H9 (cell line): ENCODE measurements at regions not wholly inside any gene's neighbourhood (a gene's known extent, or its start where the extent isn't known, plus 50 kb on each side); places are given as distances from the start of the nearest gene placed in this dataset.

Experiments used
- DNase-seq: peaks from one replicate; pipeline ENCODE4 v3.0.0-alpha.2; 2017
- H2AFZ ChIP-seq: one replicate; pipeline ENCODE4 v1.6.1; 2013; ENCODE audit warnings: mild to moderate bottlenecking, low read length, control low read depth, moderate library complexity
- H2AK5ac ChIP-seq: 2 replicates; pipeline ENCODE4 v1.6.1; 2013; ENCODE audit warnings: low read length, control low read depth, mixed read lengths; ENCODE audit not compliant: insufficient read length
- H2BK120ac ChIP-seq: one replicate; pipeline ENCODE4 v1.6.1; 2013; ENCODE audit warnings: low read depth, mild to moderate bottlenecking, low read length, control low read depth, inconsistent platforms; ENCODE audit not compliant: poor library complexity, severe bottlenecking
- H2BK12ac ChIP-seq: 2 replicates; pipeline ENCODE4 v1.6.1; 2013; ENCODE audit warnings: low read length, control low read depth, mixed read lengths, low read depth; ENCODE audit not compliant: insufficient read length
- H2BK15ac ChIP-seq: 2 replicates; pipeline ENCODE4 v1.6.1; 2013; ENCODE audit warnings: low read depth, low read length, control low read depth
- H2BK20ac ChIP-seq: one replicate; pipeline ENCODE4 v1.6.1; 2013; ENCODE audit warnings: low read depth, mild to moderate bottlenecking, low read length, control low read depth, inconsistent platforms; ENCODE audit not compliant: poor library complexity, severe bottlenecking
- H2BK5ac ChIP-seq: 2 replicates; pipeline ENCODE4 v1.6.1; 2013; ENCODE audit warnings: low read length, control low read depth, mixed read lengths; ENCODE audit not compliant: insufficient read length
- H3K14ac ChIP-seq: 2 replicates; pipeline ENCODE4 v1.6.1; 2013; ENCODE audit warnings: low read length, control low read depth; ENCODE audit not compliant: insufficient read depth
- H3K18ac ChIP-seq: 2 replicates; pipeline ENCODE4 v1.6.1; 2013; ENCODE audit warnings: low read depth, mild to moderate bottlenecking, mixed read lengths, low read length, control low read depth; ENCODE audit not compliant: insufficient read length
- H3K23ac ChIP-seq: 2 replicates; pipeline ENCODE4 v1.6.1; 2013; ENCODE audit warnings: low read length, control low read depth, mixed read lengths, low read depth; ENCODE audit not compliant: insufficient read length
- H3K23me2 ChIP-seq: 2 replicates; pipeline ENCODE4 v1.6.1; 2013; ENCODE audit warnings: low read depth, mild to moderate bottlenecking, mixed read lengths, low read length, control low read depth; ENCODE audit not compliant: insufficient read length, poor library complexity, severe bottlenecking
- H3K27ac ChIP-seq: 2 replicates; pipeline ENCODE4 v1.5.1; 2013; ENCODE audit warnings: low read length, control low read depth, mixed read lengths, low read depth; ENCODE audit not compliant: insufficient read length
- H3K27me3 ChIP-seq: 2 replicates; pipeline ENCODE4 v1.6.1; 2013; ENCODE audit warnings: low read length, control low read depth, inconsistent platforms; ENCODE audit not compliant: insufficient read depth
- H3K4ac ChIP-seq: 2 replicates; pipeline ENCODE4 v1.6.1; 2013; ENCODE audit warnings: low read depth, mild to moderate bottlenecking, control low read depth, inconsistent platforms, low read length, moderate library complexity
- H3K4me1 ChIP-seq: 2 replicates; pipeline ENCODE4 v1.6.1; 2013; ENCODE audit warnings: low read length, control low read depth, inconsistent platforms; ENCODE audit not compliant: insufficient read depth
- H3K4me2 ChIP-seq: 2 replicates; pipeline ENCODE4 v1.6.1; 2013; ENCODE audit warnings: low read length, control low read depth, mixed read lengths; ENCODE audit not compliant: insufficient read length, insufficient read depth
- H3K56ac ChIP-seq: 2 replicates; pipeline ENCODE4 v1.6.1; 2013; ENCODE audit warnings: low read depth, mild to moderate bottlenecking, mixed read lengths, low read length, control low read depth; ENCODE audit not compliant: insufficient read length
- H3K79me1 ChIP-seq: 2 replicates; pipeline ENCODE4 v1.6.1; 2013; ENCODE audit warnings: low read depth, mild to moderate bottlenecking, moderate library complexity, low read length, control low read depth, inconsistent platforms; ENCODE audit not compliant: insufficient read depth, poor library complexity, severe bottlenecking
- H3K79me2 ChIP-seq: 2 replicates; pipeline ENCODE4 v1.6.1; 2013; ENCODE audit warnings: low read length, control low read depth, inconsistent platforms; ENCODE audit not compliant: insufficient read depth
- H3K9ac ChIP-seq: 2 replicates; pipeline ENCODE4 v1.6.1; 2013; ENCODE audit warnings: low read length, control low read depth, mixed read lengths; ENCODE audit not compliant: insufficient read length; ENCODE audit errors: extremely low read depth
- H3K9me3 ChIP-seq: one replicate; pipeline ENCODE4 v1.6.1; 2013; ENCODE audit warnings: low read depth, low read length, inconsistent platforms; ENCODE audit not compliant: control insufficient read depth
- H3T11ph ChIP-seq: one replicate; pipeline ENCODE4 v1.6.1; 2013; ENCODE audit warnings: mild to moderate bottlenecking, low read length, control low read depth, inconsistent platforms
- H4K20me1 ChIP-seq: one replicate; pipeline ENCODE4 v1.6.1; 2013; ENCODE audit not compliant: control insufficient read depth, insufficient read length, insufficient read depth
- H4K5ac ChIP-seq: 2 replicates; pipeline ENCODE4 v1.6.1; 2013; ENCODE audit warnings: low read depth, mild to moderate bottlenecking, mixed read lengths, low read length, control low read depth; ENCODE audit not compliant: insufficient read length
- H4K8ac ChIP-seq: replicated peaks from 2 replicates; pipeline ENCODE4 v1.6.1; 2013; ENCODE audit warnings: low read length, control low read depth, mixed read lengths, low read depth; ENCODE audit not compliant: insufficient read length
- H4K91ac ChIP-seq: 2 replicates; pipeline ENCODE4 v1.6.1; 2013; ENCODE audit warnings: low read depth, mild to moderate bottlenecking, moderate library complexity, mixed read lengths, low read length, control low read depth; ENCODE audit not compliant: insufficient read length
- H3K27ac Mint-ChIP-seq, 3 experiments: 2 replicates in 2 of 3; 3 replicates in 1 of 3; pipeline ENCODE4 v1.8.0; 2020 to 2021; ENCODE audit warnings: mixed read lengths in 3 of 3, mild to moderate bottlenecking in 1 of 3, moderate library complexity in 1 of 3
- H3K27me3 Mint-ChIP-seq: 2 replicates; pipeline ENCODE4 v1.8.0; 2021; ENCODE audit warnings: low read depth, mild to moderate bottlenecking, moderate library complexity, mixed read lengths
- H3K36me3 Mint-ChIP-seq, 3 experiments: 2 replicates in 2 of 3; 3 replicates in 1 of 3; pipeline ENCODE4 v1.8.0; 2020 to 2021; ENCODE audit warnings: low read depth in 3 of 3, mixed read lengths in 3 of 3; ENCODE audit not compliant: insufficient read depth in 1 of 3
- H3K4me1 Mint-ChIP-seq, 2 experiments: 2 replicates each; pipeline ENCODE4 v1.8.0; 2020; ENCODE audit warnings: mixed read lengths in 2 of 2
- H3K4me3 Mint-ChIP-seq, 2 experiments: 2 replicates in 1 of 2; 3 replicates in 1 of 2; pipeline ENCODE4 v1.8.0; 2020 to 2021; ENCODE audit warnings: mild to moderate bottlenecking in 2 of 2, mixed read lengths in 2 of 2, moderate library complexity in 1 of 2
- H3K9me3 Mint-ChIP-seq, 2 experiments: 2 replicates in 1 of 2; 3 replicates in 1 of 2; pipeline ENCODE4 v1.8.0; 2020; ENCODE audit warnings: mild to moderate bottlenecking in 2 of 2, mixed read lengths in 2 of 2, moderate library complexity in 1 of 2
- WGBS: extraction: QIAGEN DNeasy Blood & Tissue Kit; methylation state at CpG from one replicate; pipeline ENCODE4 v1.1.7; 2013; ENCODE audit warnings: missing lambda C conversion rate, low lambda C conversion rate, mixed read lengths; ENCODE audit not compliant: insufficient read length; ENCODE audit errors: extremely low coverage; 5-methylcytosine and 5-hydroxymethylcytosine counted together
- TF ChIP-seq, protein P1 (sequence below): fragments of 200-600 bp; sonication (generic); conservative IDR thresholded peaks from 3 replicates; pipeline ENCODE4 v1.8.0; 2021; ENCODE audit warnings: antibody characterized with exemption, mild to moderate bottlenecking

DNA sequence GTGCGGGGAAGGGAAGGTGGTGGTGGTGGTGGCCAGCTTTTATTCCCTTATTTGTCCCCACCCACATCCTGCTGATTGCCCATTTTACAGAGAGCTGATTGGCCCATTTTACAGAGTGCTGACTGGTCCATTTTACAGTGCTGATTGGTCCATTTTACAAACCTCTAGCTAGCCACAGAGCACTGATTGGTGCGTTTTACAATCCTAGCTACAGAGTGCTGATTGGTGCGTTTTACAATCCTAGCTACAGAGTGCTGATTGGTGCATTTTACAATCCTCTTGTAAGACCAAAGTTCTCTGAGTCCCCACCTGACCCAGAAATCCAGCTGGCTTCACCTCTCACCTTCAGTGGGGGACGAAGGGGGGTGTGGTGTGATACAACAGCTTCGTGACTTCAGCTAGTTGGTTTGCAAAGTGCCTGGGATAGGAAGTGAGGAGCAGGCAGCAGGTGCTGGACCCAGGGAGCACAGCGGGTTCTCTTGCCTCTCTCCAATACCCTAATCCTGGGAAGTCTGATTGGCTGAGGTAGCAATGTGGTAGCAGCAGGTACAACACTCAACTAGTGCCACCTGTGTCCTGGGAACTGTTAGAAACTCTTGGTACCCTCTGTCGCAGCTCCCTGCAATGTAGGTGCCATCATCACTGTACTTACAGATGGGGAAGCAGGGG lies 92.1 kb downstream of the BARX1 start:
- H2BK5ac ChIP-seq: no peak overlapping the region
- no peak overlapping the region for H3K23ac ChIP-seq
- H2BK120ac ChIP-seq: no peak overlapping the region
- H3K56ac ChIP-seq: no peak overlapping the region
- H3K4me2 ChIP-seq: no peak overlapping the region
- Mint-ChIP-seq H3K4me1 (peaks cover 11 to 25% of the 10 kb centered on the region in 2 experiments), H3K4me3 (no peak overlapping the region), H3K27me3 (peaks cover 14% of the 10 kb centered on the region), H3K9me3 (no peaks in the 10 kb centered on the region), H3K27ac (no peak overlapping the region), H3K36me3 (no peaks in the 10 kb centered on the region)
- H3K18ac ChIP-seq: no peak overlapping the region
- H3K9me3 ChIP-seq: no peaks in the 10 kb centered on the region
- no peaks in the 10 kb centered on the region for H3K79me1 ChIP-seq
- no peak overlapping the region for H3K14ac ChIP-seq
- H3K27ac ChIP-seq: no peak overlapping the region
- H3K4ac ChIP-seq: no peak overlapping the region
- H2AFZ ChIP-seq: no peak overlapping the region
- no CpG with 5 or more reads among the region's 7 CpGs for WGBS
- H4K8ac ChIP-seq: no peak overlapping the region
- H4K20me1 ChIP-seq: no peaks in the 10 kb centered on the region
- H2BK20ac ChIP-seq: no peak overlapping the region
- no peak overlapping the region for H4K91ac ChIP-seq
- H3K79me2 ChIP-seq: no peaks in the 10 kb centered on the region
- TF ChIP-seq, protein P1, sequence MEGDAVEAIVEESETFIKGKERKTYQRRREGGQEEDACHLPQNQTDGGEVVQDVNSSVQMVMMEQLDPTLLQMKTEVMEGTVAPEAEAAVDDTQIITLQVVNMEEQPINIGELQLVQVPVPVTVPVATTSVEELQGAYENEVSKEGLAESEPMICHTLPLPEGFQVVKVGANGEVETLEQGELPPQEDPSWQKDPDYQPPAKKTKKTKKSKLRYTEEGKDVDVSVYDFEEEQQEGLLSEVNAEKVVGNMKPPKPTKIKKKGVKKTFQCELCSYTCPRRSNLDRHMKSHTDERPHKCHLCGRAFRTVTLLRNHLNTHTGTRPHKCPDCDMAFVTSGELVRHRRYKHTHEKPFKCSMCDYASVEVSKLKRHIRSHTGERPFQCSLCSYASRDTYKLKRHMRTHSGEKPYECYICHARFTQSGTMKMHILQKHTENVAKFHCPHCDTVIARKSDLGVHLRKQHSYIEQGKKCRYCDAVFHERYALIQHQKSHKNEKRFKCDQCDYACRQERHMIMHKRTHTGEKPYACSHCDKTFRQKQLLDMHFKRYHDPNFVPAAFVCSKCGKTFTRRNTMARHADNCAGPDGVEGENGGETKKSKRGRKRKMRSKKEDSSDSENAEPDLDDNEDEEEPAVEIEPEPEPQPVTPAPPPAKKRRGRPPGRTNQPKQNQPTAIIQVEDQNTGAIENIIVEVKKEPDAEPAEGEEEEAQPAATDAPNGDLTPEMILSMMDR: no peak
- H4K5ac ChIP-seq: no peak overlapping the region
- H2BK15ac ChIP-seq: no peak overlapping the region
- H3K9ac ChIP-seq: no peak overlapping the region
- no peak overlapping the region for H2AK5ac ChIP-seq
- no peaks in the 10 kb centered on the region; the same call in 1 of the 2 replicates for H3K4me1 ChIP-seq
- no peaks in the 10 kb centered on the region for H3K23me2 ChIP-seq
- H3K27me3 ChIP-seq: no peaks in the 10 kb centered on the region
- H2BK12ac ChIP-seq: no peak overlapping the region
- H3T11ph ChIP-seq: no peak overlapping the region
- DNase-seq: no peak
